ENCODE measurements at regions not wholly inside any gene's neighbourhood (a gene's known extent, or its start where the extent isn't known, plus 50 kb on each side); places are given as distances from the start of the nearest gene placed in this dataset.

DNA sequence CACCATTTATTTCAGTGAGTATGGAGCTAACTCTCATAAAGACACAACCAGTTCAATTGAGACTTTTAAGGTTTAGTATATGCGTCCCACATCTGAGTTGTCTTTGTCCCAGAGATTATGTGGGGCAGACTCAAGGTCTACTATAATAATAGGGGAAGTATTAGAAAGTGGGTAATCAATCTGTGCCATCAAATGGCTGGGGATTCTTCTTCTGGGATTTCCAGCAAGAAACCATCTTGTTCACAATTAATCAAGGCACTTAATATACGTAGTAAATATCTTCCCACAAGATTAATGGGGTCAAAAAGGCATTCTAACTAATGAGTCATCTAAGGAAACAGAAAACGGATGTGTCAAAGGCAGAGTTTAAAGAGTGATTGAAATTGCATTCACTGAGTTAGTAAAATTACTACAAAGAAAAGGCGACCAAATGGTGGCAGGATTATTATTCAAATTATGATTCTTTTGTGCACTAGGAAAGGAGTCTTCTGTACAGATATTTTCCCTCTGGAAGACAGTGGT lies 179.8 kb upstream of the REG3G start:
- Histone ChIP-seq H2BK120ac (ENCODE audit: insufficient read depth, low read length, poor library complexity) (no peak overlapping the region), H3K18ac (ENCODE audit: low read length) (no peak overlapping the region), H3K4me2 (ENCODE audit: low read length) (no peak overlapping the region), H4K91ac (ENCODE audit: low read depth, low read length) (no peak overlapping the region), H3K4ac (ENCODE audit: low read depth, low read length) (no peak overlapping the region), H3K9me3 (ENCODE audit: insufficient read depth, low read depth, low read length) (no peaks in the 10 kb centered on the region), H3K14ac (ENCODE audit: low read length) (no peak overlapping the region), H3K36me3 (ENCODE audit: control insufficient read depth in 1 of 2, insufficient read depth in 2 of 2, low read length in 2 of 2) (no peaks in the 10 kb centered on the region), H2BK12ac (ENCODE audit: low read length) (no peak overlapping the region), H3K4me3 (ENCODE audit: low read depth, low read length) (no peak overlapping the region), H2AK5ac (ENCODE audit: low read length) (no peak overlapping the region), H2AFZ (ENCODE audit: insufficient read depth, low read length, poor library complexity) (no peak overlapping the region), H3K4me1 (ENCODE audit: control insufficient read depth in 1 of 2, insufficient read depth in 2 of 2, low read length in 2 of 2) (no peaks in the 10 kb centered on the region), H3K27ac (ENCODE audit: low read depth, low read length) (no peak overlapping the region), H4K12ac (ENCODE audit: low read depth, low read length) (no peak overlapping the region), H3K27me3 (ENCODE audit: insufficient read depth, low read length) (no peaks in the 10 kb centered on the region), H3K23ac (ENCODE audit: low read length) (no peak overlapping the region), H2BK5ac (ENCODE audit: low read depth, low read length, poor library complexity) (no peak overlapping the region), H3K79me2 (ENCODE audit: control insufficient read depth, insufficient read depth, low read length, poor library complexity) (no peaks in the 10 kb centered on the region), H3K9ac (ENCODE audit: low read length) (no peak overlapping the region), H3K79me1 (ENCODE audit: low read length) (no peaks in the 10 kb centered on the region), H4K8ac (ENCODE audit: low read depth, low read length) (no peak overlapping the region)
- no CpG with 5 or more reads among the region's 4 CpGs for WGBS (ENCODE audit: extremely low coverage, insufficient coverage, insufficient read length)
- no peak for DNase-seq

DNA sequence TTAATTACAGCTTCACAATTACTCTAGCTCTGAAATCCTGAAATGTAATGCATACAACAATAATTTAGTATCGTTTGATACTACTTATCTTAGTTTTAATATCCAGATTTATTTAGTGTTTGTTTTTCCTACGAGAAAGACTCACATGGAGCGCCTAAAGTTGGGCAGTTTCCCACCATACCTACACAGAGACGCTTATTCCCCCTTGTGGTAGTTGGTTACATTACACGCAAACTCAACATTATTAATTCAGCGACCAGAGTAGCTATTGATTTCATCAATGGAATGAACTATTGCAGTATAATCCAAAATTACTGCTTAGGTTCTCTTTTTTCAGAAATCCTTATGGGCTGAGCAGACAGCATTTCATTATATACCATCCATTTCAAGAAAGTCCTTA lies 164.0 kb upstream of the REG3G start:
- no peak overlapping the region for H3K4me2 ChIP-seq (ENCODE audit: low read length)
- no peak overlapping the region for H3K9ac ChIP-seq (ENCODE audit: low read length)
- H3K4me3 ChIP-seq (ENCODE audit: low read depth, low read length) = no peak overlapping the region
- peak; percentile 5 to 72 for DNase-seq
- H2BK120ac ChIP-seq (ENCODE audit: insufficient read depth, low read length, poor library complexity) = no peak overlapping the region
- no peak overlapping the region for H4K91ac ChIP-seq (ENCODE audit: low read depth, low read length)
- H3K23ac ChIP-seq (ENCODE audit: low read length) = no peak overlapping the region
- H3K27ac ChIP-seq (ENCODE audit: low read depth, low read length) = no peak overlapping the region
- H3K14ac ChIP-seq (ENCODE audit: low read length) = no peak overlapping the region
- H2BK12ac ChIP-seq (ENCODE audit: low read length) = no peak overlapping the region
- WGBS (ENCODE audit: extremely low coverage, insufficient coverage, insufficient read length) = no CpG with 5 or more reads among the region's 6 CpGs
- no peaks in the 10 kb centered on the region for H3K27me3 ChIP-seq (ENCODE audit: insufficient read depth, low read length)
- H3K36me3 ChIP-seq (ENCODE audit: control insufficient read depth in 1 of 2, insufficient read depth in 2 of 2, low read length in 2 of 2) = no peaks in the 10 kb centered on the region
- H3K18ac ChIP-seq (ENCODE audit: low read length) = no peak overlapping the region
- no peak overlapping the region for H3K4ac ChIP-seq (ENCODE audit: low read depth, low read length)
- no peak overlapping the region for H2BK5ac ChIP-seq (ENCODE audit: low read depth, low read length, poor library complexity)
- H3K79me2 ChIP-seq (ENCODE audit: control insufficient read depth, insufficient read depth, low read length, poor library complexity) = no peaks in the 10 kb centered on the region
- no peaks in the 10 kb centered on the region for H3K9me3 ChIP-seq (ENCODE audit: insufficient read depth, low read depth, low read length)
- no peaks in the 10 kb centered on the region for H3K79me1 ChIP-seq (ENCODE audit: low read length)
- H2AFZ ChIP-seq (ENCODE audit: insufficient read depth, low read length, poor library complexity) = no peak overlapping the region
- no peak overlapping the region for H2AK5ac ChIP-seq (ENCODE audit: low read length)
- H4K12ac ChIP-seq (ENCODE audit: low read depth, low read length) = no peak overlapping the region
- no peak overlapping the region for H4K8ac ChIP-seq (ENCODE audit: low read depth, low read length)
- no peaks in the 10 kb centered on the region for H3K4me1 ChIP-seq (ENCODE audit: control insufficient read depth in 1 of 2, insufficient read depth in 2 of 2, low read length in 2 of 2)

GRCh38 chr2:78864205-78864604 lies 161.3 kb upstream of the REG3G start:
- H3K18ac ChIP-seq (ENCODE audit: low read length) = no peak overlapping the region
- no peaks in the 10 kb centered on the region for H3K36me3 ChIP-seq (ENCODE audit: control insufficient read depth in 1 of 2, insufficient read depth in 2 of 2, low read length in 2 of 2)
- WGBS (ENCODE audit: extremely low coverage, insufficient coverage, insufficient read length) = no CpG with 5 or more reads among the region's 3 CpGs
- H2BK120ac ChIP-seq (ENCODE audit: insufficient read depth, low read length, poor library complexity) = no peak overlapping the region
- H3K9me3 ChIP-seq (ENCODE audit: insufficient read depth, low read depth, low read length) = no peaks in the 10 kb centered on the region
- no peak overlapping the region for H3K4me3 ChIP-seq (ENCODE audit: low read depth, low read length)
- no peak overlapping the region for H2BK5ac ChIP-seq (ENCODE audit: low read depth, low read length, poor library complexity)
- H3K79me1 ChIP-seq (ENCODE audit: low read length) = no peaks in the 10 kb centered on the region
- H4K8ac ChIP-seq (ENCODE audit: low read depth, low read length) = no peak overlapping the region
- no peak for DNase-seq
- H2AFZ ChIP-seq (ENCODE audit: insufficient read depth, low read length, poor library complexity) = no peak overlapping the region
- H3K4me1 ChIP-seq (ENCODE audit: control insufficient read depth in 1 of 2, insufficient read depth in 2 of 2, low read length in 2 of 2) = no peaks in the 10 kb centered on the region
- H3K27ac ChIP-seq (ENCODE audit: low read depth, low read length) = no peak overlapping the region
- H4K12ac ChIP-seq (ENCODE audit: low read depth, low read length) = no peak overlapping the region
- H3K23ac ChIP-seq (ENCODE audit: low read length) = no peak overlapping the region
- no peak overlapping the region for H2BK12ac ChIP-seq (ENCODE audit: low read length)
- H4K91ac ChIP-seq (ENCODE audit: low read depth, low read length) = no peak overlapping the region
- H3K4me2 ChIP-seq (ENCODE audit: low read length) = no peak overlapping the region
- H2AK5ac ChIP-seq (ENCODE audit: low read length) = no peak overlapping the region
- no peaks in the 10 kb centered on the region for H3K79me2 ChIP-seq (ENCODE audit: control insufficient read depth, insufficient read depth, low read length, poor library complexity)
- H3K4ac ChIP-seq (ENCODE audit: low read depth, low read length) = no peak overlapping the region
- H3K27me3 ChIP-seq (ENCODE audit: insufficient read depth, low read length) = no peaks in the 10 kb centered on the region
- H3K9ac ChIP-seq (ENCODE audit: low read length) = no peak overlapping the region
- H3K14ac ChIP-seq (ENCODE audit: low read length) = no peak overlapping the region

GRCh38 chr2:78865667-78866066 lies 159.8 kb upstream of the REG3G start:
- Histone ChIP-seq H2AK5ac (ENCODE audit: low read length) (no peak overlapping the region), H3K79me1 (ENCODE audit: low read length) (no peaks in the 10 kb centered on the region), H3K9ac (ENCODE audit: low read length) (no peak overlapping the region), H4K8ac (ENCODE audit: low read depth, low read length) (no peak overlapping the region), H3K4me2 (ENCODE audit: low read length) (no peak overlapping the region), H3K27ac (ENCODE audit: low read depth, low read length) (no peak overlapping the region), H4K12ac (ENCODE audit: low read depth, low read length) (no peak overlapping the region), H4K91ac (ENCODE audit: low read depth, low read length) (no peak overlapping the region), H2BK120ac (ENCODE audit: insufficient read depth, low read length, poor library complexity) (no peak overlapping the region), H3K27me3 (ENCODE audit: insufficient read depth, low read length) (no peaks in the 10 kb centered on the region), H3K79me2 (ENCODE audit: control insufficient read depth, insufficient read depth, low read length, poor library complexity) (no peaks in the 10 kb centered on the region), H3K18ac (ENCODE audit: low read length) (no peak overlapping the region), H2AFZ (ENCODE audit: insufficient read depth, low read length, poor library complexity) (no peak overlapping the region), H3K14ac (ENCODE audit: low read length) (no peak overlapping the region), H3K23ac (ENCODE audit: low read length) (no peak overlapping the region), H3K36me3 (ENCODE audit: control insufficient read depth in 1 of 2, insufficient read depth in 2 of 2, low read length in 2 of 2) (no peaks in the 10 kb centered on the region), H3K4ac (ENCODE audit: low read depth, low read length) (no peak overlapping the region), H3K4me3 (ENCODE audit: low read depth, low read length) (no peak overlapping the region), H2BK5ac (ENCODE audit: low read depth, low read length, poor library complexity) (no peak overlapping the region), H3K9me3 (ENCODE audit: insufficient read depth, low read depth, low read length) (no peaks in the 10 kb centered on the region), H2BK12ac (ENCODE audit: low read length) (no peak overlapping the region), H3K4me1 (ENCODE audit: control insufficient read depth in 1 of 2, insufficient read depth in 2 of 2, low read length in 2 of 2) (no peaks in the 10 kb centered on the region)
- no CpG with 5 or more reads among the region's 10 CpGs for WGBS (ENCODE audit: extremely low coverage, insufficient coverage, insufficient read length)
- DNase-seq = no peak

Measured in trophoblast cell (in vitro differentiated cells and primary cell).